PC-3 (cell line): ENCODE measurements at regions not wholly inside any gene's neighbourhood (a gene's known extent, or its start where the extent isn't known, plus 50 kb on each side); places are given as distances from the start of the nearest gene placed in this dataset.

Source experiments
- CTCF ChIP-seq: fragments of 300-600 bp; sonication (generic); conservative IDR thresholded peaks from 2 replicates; pipeline ENCODE4 v1.5.1; 2017; ENCODE audit warnings: antibody characterized with exemption, low read depth, mild to moderate bottlenecking, low read length
- EZH2 ChIP-seq: fragments of 300-600 bp; sonication (generic); IDR thresholded peaks from one replicate; pipeline ENCODE4 v1.6.1; 2017; ENCODE audit warnings: antibody characterized with exemption, mild to moderate bottlenecking, low read length; ENCODE audit not compliant: unreplicated experiment
- EZH2phosphoT487 ChIP-seq: fragments of 300-600 bp; sonication (generic); IDR thresholded peaks from 2 replicates; pipeline ENCODE4 v1.6.1; 2018; ENCODE audit warnings: mild to moderate bottlenecking, antibody characterized with exemption, low read length, borderline replicate concordance

GRCh38 chr2:163799807-163800206 lies 64.0 kb upstream of the FIGN start:
- TF ChIP-seq EZH2 (no peak), CTCF (no peak), EZH2phosphoT487 (no peak)
